ENCODE measurements at regions not wholly inside any gene's neighbourhood (a gene's known extent, or its start where the extent isn't known, plus 50 kb on each side); places are given as distances from the start of the nearest gene placed in this dataset.

- no peaks in the 10 kb centered on the region for H3K36me3 ChIP-seq (ENCODE audit: control insufficient read depth, insufficient read depth, low read length)
- DNase-seq: no peak
- no peaks in the 10 kb centered on the region for H3K9me3 ChIP-seq (replicated peaks; ENCODE audit: control insufficient read depth, low read depth, low read length)
- no peak overlapping the region for H3K4me3 ChIP-seq (ENCODE audit: low read length)
- H3K27ac ChIP-seq (ENCODE audit: low read length): no peak overlapping the region
- H3K4me1 ChIP-seq (ENCODE audit: control insufficient read depth, insufficient read depth, low read length): no peaks in the 10 kb centered on the region
- no CpG with 5 or more reads among the region's 2 CpGs for WGBS (ENCODE audit: insufficient coverage)
- H3K27me3 ChIP-seq (ENCODE audit: control insufficient read depth, insufficient read depth, low read length): no peaks in the 10 kb centered on the region
Measured at GRCh38 chr7:156131881-156132280, 319.6 kb upstream of the SHH start.

- Histone ChIP-seq H3K9me3 (replicated peaks; ENCODE audit: control insufficient read depth, low read depth, low read length) (no peaks in the 10 kb centered on the region), H3K27me3 (ENCODE audit: control insufficient read depth, insufficient read depth, low read length) (peaks cover 2% of the 10 kb centered on the region), H3K36me3 (ENCODE audit: control insufficient read depth, insufficient read depth, low read length) (no peaks in the 10 kb centered on the region), H3K4me3 (ENCODE audit: low read length) (no peak overlapping the region), H3K27ac (ENCODE audit: low read length) (no peak overlapping the region), H3K4me1 (ENCODE audit: control insufficient read depth, insufficient read depth, low read length) (no peaks in the 10 kb centered on the region)
- WGBS (ENCODE audit: insufficient coverage): 83% methylated on average over 9 of the region's 12 CpGs
- DNase-seq: no peak
Measured at GRCh38 chr7:156129522-156129921, 317.3 kb upstream of the SHH start.

GRCh38 chr7:156128496-156128895 is 316.2 kb upstream of the SHH start:
- no peaks in the 10 kb centered on the region for H3K9me3 ChIP-seq (replicated peaks; ENCODE audit: control insufficient read depth, low read depth, low read length)
- H3K27me3 ChIP-seq (ENCODE audit: control insufficient read depth, insufficient read depth, low read length): peaks cover 2% of the 10 kb centered on the region
- 83% methylated on average over 5 of the region's 10 CpGs for WGBS (ENCODE audit: insufficient coverage)
- no peak overlapping the region for H3K4me3 ChIP-seq (ENCODE audit: low read length)
- no peaks in the 10 kb centered on the region for H3K4me1 ChIP-seq (ENCODE audit: control insufficient read depth, insufficient read depth, low read length)
- H3K27ac ChIP-seq (ENCODE audit: low read length): no peak overlapping the region
- DNase-seq: no peak
- no peaks in the 10 kb centered on the region for H3K36me3 ChIP-seq (ENCODE audit: control insufficient read depth, insufficient read depth, low read length)

- Histone ChIP-seq H3K36me3 (ENCODE audit: control insufficient read depth, insufficient read depth, low read length) (no peaks in the 10 kb centered on the region), H3K4me3 (ENCODE audit: low read length) (no peak overlapping the region), H3K27ac (ENCODE audit: low read length) (no peak overlapping the region), H3K27me3 (ENCODE audit: control insufficient read depth, insufficient read depth, low read length) (peaks cover 2% of the 10 kb centered on the region), H3K9me3 (replicated peaks; ENCODE audit: control insufficient read depth, low read depth, low read length) (no peaks in the 10 kb centered on the region), H3K4me1 (ENCODE audit: control insufficient read depth, insufficient read depth, low read length) (no peaks in the 10 kb centered on the region)
- DNase-seq: no peak
- 76% methylated on average over 28 of the region's 35 CpGs for WGBS (ENCODE audit: insufficient coverage)
Measured at GRCh38 chr7:156127166-156128134, 315.2 kb upstream of the SHH start.

GRCh38 chr7:156125841-156126730 is 313.8 kb upstream of the SHH start:
- no peak overlapping the region for H3K4me3 ChIP-seq (ENCODE audit: low read length)
- H3K27ac ChIP-seq (ENCODE audit: low read length): no peak overlapping the region
- no peaks in the 10 kb centered on the region for H3K9me3 ChIP-seq (replicated peaks; ENCODE audit: control insufficient read depth, low read depth, low read length)
- no peaks in the 10 kb centered on the region for H3K36me3 ChIP-seq (ENCODE audit: control insufficient read depth, insufficient read depth, low read length)
- WGBS (ENCODE audit: insufficient coverage): 87% methylated on average over 21 of the region's 23 CpGs
- no peaks in the 10 kb centered on the region for H3K4me1 ChIP-seq (ENCODE audit: control insufficient read depth, insufficient read depth, low read length)
- no peak for DNase-seq
- H3K27me3 ChIP-seq (ENCODE audit: control insufficient read depth, insufficient read depth, low read length): peaks cover 2% of the 10 kb centered on the region

- Histone ChIP-seq H3K4me1 (ENCODE audit: control insufficient read depth, insufficient read depth, low read length) (no peaks in the 10 kb centered on the region), H3K36me3 (ENCODE audit: control insufficient read depth, insufficient read depth, low read length) (no peaks in the 10 kb centered on the region), H3K27ac (ENCODE audit: low read length) (no peak overlapping the region), H3K9me3 (replicated peaks; ENCODE audit: control insufficient read depth, low read depth, low read length) (no peaks in the 10 kb centered on the region), H3K4me3 (ENCODE audit: low read length) (no peak overlapping the region), H3K27me3 (ENCODE audit: control insufficient read depth, insufficient read depth, low read length) (peaks cover 2% of the 10 kb centered on the region)
- 80% methylated on average over 15 of the region's 18 CpGs for WGBS (ENCODE audit: insufficient coverage)
- no peak for DNase-seq
Measured at GRCh38 chr7:156124356-156124755, 312.1 kb upstream of the SHH start.

- Histone ChIP-seq H3K9me3 (replicated peaks; ENCODE audit: control insufficient read depth, low read depth, low read length) (no peaks in the 10 kb centered on the region), H3K4me3 (ENCODE audit: low read length) (no peak overlapping the region), H3K27me3 (ENCODE audit: control insufficient read depth, insufficient read depth, low read length) (peaks cover 2% of the 10 kb centered on the region), H3K36me3 (ENCODE audit: control insufficient read depth, insufficient read depth, low read length) (no peaks in the 10 kb centered on the region), H3K27ac (ENCODE audit: low read length) (no peak overlapping the region), H3K4me1 (ENCODE audit: control insufficient read depth, insufficient read depth, low read length) (no peaks in the 10 kb centered on the region)
- no peak for DNase-seq
- 90% methylated on average over 25 of the region's 25 CpGs for WGBS (ENCODE audit: insufficient coverage)
Measured at GRCh38 chr7:156123362-156123761, 311.1 kb upstream of the SHH start.

GRCh38 chr7:156122752-156123354 is 310.6 kb upstream of the SHH start:
- Histone ChIP-seq H3K4me1 (ENCODE audit: control insufficient read depth, insufficient read depth, low read length) (no peaks in the 10 kb centered on the region), H3K27ac (ENCODE audit: low read length) (no peak overlapping the region), H3K4me3 (ENCODE audit: low read length) (no peak overlapping the region), H3K27me3 (ENCODE audit: control insufficient read depth, insufficient read depth, low read length) (peaks cover 2% of the 10 kb centered on the region), H3K36me3 (ENCODE audit: control insufficient read depth, insufficient read depth, low read length) (no peaks in the 10 kb centered on the region), H3K9me3 (replicated peaks; ENCODE audit: control insufficient read depth, low read depth, low read length) (no peaks in the 10 kb centered on the region)
- no peak for DNase-seq
- WGBS (ENCODE audit: insufficient coverage): 83% methylated on average over 22 of the region's 23 CpGs

- Histone ChIP-seq H3K4me3 (ENCODE audit: low read length) (no peak overlapping the region), H3K27ac (ENCODE audit: low read length) (no peak overlapping the region), H3K27me3 (ENCODE audit: control insufficient read depth, insufficient read depth, low read length) (peaks cover 2% of the 10 kb centered on the region), H3K4me1 (ENCODE audit: control insufficient read depth, insufficient read depth, low read length) (no peaks in the 10 kb centered on the region), H3K9me3 (replicated peaks; ENCODE audit: control insufficient read depth, low read depth, low read length) (no peaks in the 10 kb centered on the region), H3K36me3 (ENCODE audit: control insufficient read depth, insufficient read depth, low read length) (no peaks in the 10 kb centered on the region)
- 80% methylated on average over 16 of the region's 17 CpGs for WGBS (ENCODE audit: insufficient coverage)
- DNase-seq: no peak
Measured at GRCh38 chr7:156121956-156122355, 309.7 kb upstream of the SHH start.

- no peak overlapping the region for H3K4me3 ChIP-seq (ENCODE audit: low read length)
- no peak overlapping the region for H3K27ac ChIP-seq (ENCODE audit: low read length)
- WGBS (ENCODE audit: insufficient coverage): 91% methylated on average over 8 of the region's 10 CpGs
- peaks cover 2% of the 10 kb centered on the region for H3K27me3 ChIP-seq (ENCODE audit: control insufficient read depth, insufficient read depth, low read length)
- no peaks in the 10 kb centered on the region for H3K9me3 ChIP-seq (replicated peaks; ENCODE audit: control insufficient read depth, low read depth, low read length)
- no peaks in the 10 kb centered on the region for H3K36me3 ChIP-seq (ENCODE audit: control insufficient read depth, insufficient read depth, low read length)
- no peak for DNase-seq
- H3K4me1 ChIP-seq (ENCODE audit: control insufficient read depth, insufficient read depth, low read length): no peaks in the 10 kb centered on the region
Measured at GRCh38 chr7:156121434-156121833, 309.2 kb upstream of the SHH start.
